Esophagus squamous epithelium (tissue), 5 donors: ENCODE measurements at regions not wholly inside any gene's neighbourhood (a gene's known extent, or its start where the extent isn't known, plus 50 kb on each side); places are given as distances from the start of the nearest gene placed in this dataset.

Source experiments
- DNase-seq: peaks from one replicate; lab custom pipeline; 2025; lab: John Stamatoyannopoulos, UW
- H3K27ac ChIP-seq, 4 donors: fragments of 200-600 bp; sonication (generic); one replicate each; pipeline ENCODE4 v1.5.1; 2016 to 2019; ENCODE audit warnings: mild to moderate bottlenecking in 1 of 4
- H3K27me3 ChIP-seq, 4 donors: fragments of 200-600 bp; sonication (generic); 1 replicate in 3 of 4; 2 replicates in 1 of 4; pipeline versions ENCODE4 v1.5.1 to v1.6.0; 2017 to 2021; ENCODE audit warnings: antibody characterized with exemption in 1 of 4
- H3K36me3 ChIP-seq, 3 donors: fragments of 200-600 bp; sonication (generic); one replicate each; pipeline ENCODE4 v1.5.1; 2016 to 2019
- H3K4me1 ChIP-seq, 3 donors: fragments of 200-600 bp; sonication (generic); one replicate each; pipeline ENCODE4 v1.5.1; 2017 to 2019
- H3K4me3 ChIP-seq, 4 donors: fragments of 200-600 bp; sonication (generic); 1 replicate in 3 of 4; 2 replicates in 1 of 4; pipeline ENCODE4 v1.5.1; 2016 to 2019; ENCODE audit warnings: mild to moderate bottlenecking in 2 of 4, moderate library complexity in 1 of 4
- H3K9me3 ChIP-seq, 3 donors: fragments of 200-600 bp; sonication (generic); one replicate each; pipeline ENCODE4 v1.5.1; 2016 to 2019
- CTCF ChIP-seq, 6 experiments: fragments of 450-650 bp in 4 of 6; fragments of 200-600 bp in 2 of 6; sonication (generic) in 2 of 6; IDR thresholded peaks; one replicate each; pipeline ENCODE4 v1.5.1; 2016 to 2019; ENCODE audit warnings: antibody characterized with exemption in 6 of 6, mild to moderate bottlenecking in 4 of 6, moderate library complexity in 4 of 6
- POLR2A ChIP-seq, 4 donors: fragments of 450-650 bp; IDR thresholded peaks; one replicate each; pipeline ENCODE4 v1.6.1; 2017; ENCODE audit warnings: antibody characterized with exemption in 4 of 4, mild to moderate bottlenecking in 4 of 4, moderate library complexity in 3 of 4
- WGBS, 2 donors: methylation state at CpG; one replicate each; pipeline ENCODE4 v1.1.5; 2018; 5-methylcytosine and 5-hydroxymethylcytosine counted together
- intact Hi-C: fragments of 100-400 bp; cut with DNase I; formaldehyde crosslinking; loops from one replicate; pipeline ENCODE4 v1.15.0; 2022
- donor health status: DM: yes; HTN: yes; CAD: no.

- intact Hi-C loops = no loop called here
- no peaks in the 10 kb centered on the region for H3K4me1 ChIP-seq
- H3K27ac ChIP-seq = no peak overlapping the region
- H3K4me3 ChIP-seq = no peak overlapping the region
- no peak for DNase-seq
- H3K36me3 ChIP-seq = no peaks in the 10 kb centered on the region
- WGBS, 2 donors = 24 to 27% methylated on average over 2 of the region's 2 CpGs
- peak in 1 of 6 experiments; percentile 9 for TF ChIP-seq CTCF (IDR thresholded peaks at IDR 0.05)
- TF ChIP-seq POLR2A (IDR thresholded peaks at IDR 0.05) = no peak
- H3K27me3 ChIP-seq = peaks cover 0 to 10% (median 0%) of the 10 kb centered on the region in 4 donors
- peaks cover 0 to under 1% (median 0%) of the 10 kb centered on the region in 3 donors for H3K9me3 ChIP-seq
These were observed 445.1 kb downstream of the AJAP1 start for GRCh38 chr1:5099558-5099957.

GRCh38 chr1:5098981-5099385 lies 444.6 kb downstream of the AJAP1 start:
- H3K27ac ChIP-seq = no peak overlapping the region
- intact Hi-C loops = no loop called here
- no peaks in the 10 kb centered on the region for H3K36me3 ChIP-seq
- H3K27me3 ChIP-seq = peaks cover 0 to 8% (median 0%) of the 10 kb centered on the region in 4 donors
- H3K9me3 ChIP-seq = peaks cover 0 to 6% (median 0%) of the 10 kb centered on the region in 3 donors
- H3K4me1 ChIP-seq = no peaks in the 10 kb centered on the region
- TF ChIP-seq POLR2A (IDR thresholded peaks at IDR 0.05) (no peak), CTCF (IDR thresholded peaks at IDR 0.05) (no peak)
- no peak overlapping the region for H3K4me3 ChIP-seq
- DNase-seq = no peak
- 49 to 57% methylated on average over 5 of the region's 5 CpGs for WGBS, 2 donors

GRCh38 chr1:5093042-5093441 lies 438.6 kb downstream of the AJAP1 start:
- Histone ChIP-seq H3K4me3 (no peak overlapping the region), H3K9me3 (peaks cover 0 to 29% (median 15%) of the 10 kb centered on the region in 3 donors), H3K27me3 (peaks cover 0 to 5% (median 0%) of the 10 kb centered on the region in 4 donors), H3K27ac (no peak overlapping the region), H3K4me1 (no peaks in the 10 kb centered on the region), H3K36me3 (no peaks in the 10 kb centered on the region)
- 4 to 27% methylated on average over 1 of the region's 1 CpG for WGBS, 2 donors
- intact Hi-C loops = no loop called here
- DNase-seq = no peak
- TF ChIP-seq POLR2A (IDR thresholded peaks at IDR 0.05) = no peak
- no peak for TF ChIP-seq CTCF (IDR thresholded peaks at IDR 0.05)

- intact Hi-C loops = no loop called here
- no peak overlapping the region for H3K4me3 ChIP-seq
- no peak for DNase-seq
- TF ChIP-seq CTCF (IDR thresholded peaks at IDR 0.05) (no peak), POLR2A (IDR thresholded peaks at IDR 0.05) (no peak)
- no peaks in the 10 kb centered on the region for H3K4me1 ChIP-seq
- WGBS, 2 donors = 67 to 85% methylated on average over 3 to 4 of the region's 4 CpGs
- no peak overlapping the region for H3K27ac ChIP-seq
- H3K9me3 ChIP-seq = no peaks in the 10 kb centered on the region
- H3K36me3 ChIP-seq = no peaks in the 10 kb centered on the region
- H3K27me3 ChIP-seq = peaks cover 0 to 10% (median 0%) of the 10 kb centered on the region in 4 donors
These were observed 430.3 kb downstream of the AJAP1 start for GRCh38 chr1:5084676-5085075.

- intact Hi-C loops = no loop called here
- Histone ChIP-seq H3K4me3 (no peak overlapping the region), H3K27me3 (peaks cover 0 to 15% (median 0%) of the 10 kb centered on the region in 4 donors), H3K27ac (no peak overlapping the region), H3K36me3 (no peaks in the 10 kb centered on the region), H3K9me3 (no peaks in the 10 kb centered on the region), H3K4me1 (no peaks in the 10 kb centered on the region)
- WGBS, 2 donors = 11 to 38% methylated on average over 1 of the region's 1 CpG
- DNase-seq = no peak
- TF ChIP-seq POLR2A (IDR thresholded peaks at IDR 0.05) = no peak
These were observed 412.8 kb downstream of the AJAP1 start for GRCh38 chr1:5067246-5067645.

GRCh38 chr1:5053744-5054143 lies 399.3 kb downstream of the AJAP1 start:
- no peak overlapping the region for H3K27ac ChIP-seq
- H3K9me3 ChIP-seq = peaks cover 0 to 8% (median 0%) of the 10 kb centered on the region in 3 donors
- intact Hi-C loops = no loop called here
- TF ChIP-seq CTCF (IDR thresholded peaks at IDR 0.05) = no peak
- no peak for TF ChIP-seq POLR2A (IDR thresholded peaks at IDR 0.05)
- peaks cover 0 to 12% (median 0%) of the 10 kb centered on the region in 4 donors for H3K27me3 ChIP-seq
- no peaks in the 10 kb centered on the region for H3K4me1 ChIP-seq
- H3K4me3 ChIP-seq = no peak overlapping the region
- H3K36me3 ChIP-seq = no peaks in the 10 kb centered on the region
- DNase-seq = no peak
- 35 to 41% methylated on average over 3 of the region's 3 CpGs for WGBS, 2 donors
